ENCODE measurements at regions not wholly inside any gene's neighbourhood (a gene's known extent, or its start where the extent isn't known, plus 50 kb on each side); places are given as distances from the start of the nearest gene placed in this dataset.

DNA sequence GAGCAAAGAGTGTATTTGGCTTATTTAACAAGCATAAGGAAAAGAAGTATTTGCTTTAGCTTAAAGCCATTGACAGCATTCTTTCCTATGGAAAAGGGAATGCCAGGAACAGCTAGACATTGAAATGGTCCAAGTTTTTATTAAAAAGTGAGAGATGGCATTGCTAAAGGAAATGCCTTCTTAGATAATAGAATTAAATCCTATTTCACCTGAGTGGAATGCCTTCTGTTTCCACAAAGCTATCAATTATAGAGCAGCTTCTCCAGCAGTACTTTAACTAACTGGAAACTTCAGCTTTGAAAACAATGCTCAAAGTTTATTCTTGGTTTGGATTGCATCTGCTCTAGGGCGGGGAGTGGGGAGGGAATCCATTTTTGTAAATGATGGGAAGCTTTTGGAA, 85.1 kb upstream of the CNKSR3 start:
- H3K4me3 ChIP-seq, result no peak overlapping the region
- no peaks in the 10 kb centered on the region for H3K27me3 ChIP-seq (ENCODE audit: insufficient read depth, low read depth)
- DNase-seq, result no peak
- no peaks in the 10 kb centered on the region; the same call in 1 of the 2 replicates for H3K9me3 ChIP-seq (ENCODE audit: insufficient read depth, low read depth)
- H3K27ac ChIP-seq, result no peak overlapping the region
- no peak overlapping the region for H3K4me2 ChIP-seq
- TF ChIP-seq, protein P1, sequence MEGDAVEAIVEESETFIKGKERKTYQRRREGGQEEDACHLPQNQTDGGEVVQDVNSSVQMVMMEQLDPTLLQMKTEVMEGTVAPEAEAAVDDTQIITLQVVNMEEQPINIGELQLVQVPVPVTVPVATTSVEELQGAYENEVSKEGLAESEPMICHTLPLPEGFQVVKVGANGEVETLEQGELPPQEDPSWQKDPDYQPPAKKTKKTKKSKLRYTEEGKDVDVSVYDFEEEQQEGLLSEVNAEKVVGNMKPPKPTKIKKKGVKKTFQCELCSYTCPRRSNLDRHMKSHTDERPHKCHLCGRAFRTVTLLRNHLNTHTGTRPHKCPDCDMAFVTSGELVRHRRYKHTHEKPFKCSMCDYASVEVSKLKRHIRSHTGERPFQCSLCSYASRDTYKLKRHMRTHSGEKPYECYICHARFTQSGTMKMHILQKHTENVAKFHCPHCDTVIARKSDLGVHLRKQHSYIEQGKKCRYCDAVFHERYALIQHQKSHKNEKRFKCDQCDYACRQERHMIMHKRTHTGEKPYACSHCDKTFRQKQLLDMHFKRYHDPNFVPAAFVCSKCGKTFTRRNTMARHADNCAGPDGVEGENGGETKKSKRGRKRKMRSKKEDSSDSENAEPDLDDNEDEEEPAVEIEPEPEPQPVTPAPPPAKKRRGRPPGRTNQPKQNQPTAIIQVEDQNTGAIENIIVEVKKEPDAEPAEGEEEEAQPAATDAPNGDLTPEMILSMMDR (conservative IDR thresholded peaks at IDR 0.05), result no peak
- TF ChIP-seq EZH2 (IDR thresholded peaks at IDR 0.05; ENCODE audit: low read depth), result no peak
- BruUV-seq (replicated peaks), result no TSS peak
- ChIA-PET POLR2A (ENCODE audit: unreplicated experiment) (no interaction called here), CTCF (no interaction called here)
- no peaks in the 10 kb centered on the region for H4K20me1 ChIP-seq (ENCODE audit: insufficient read depth)
- H3F3A ChIP-seq (ENCODE audit: insufficient read depth, low read depth), result no peaks in the 10 kb centered on the region
- H2AFZ ChIP-seq, result no peak overlapping the region
- intact Hi-C loops (cut with micrococcal nuclease; ENCODE audit: unreplicated experiment), result no loop called here
- no peaks in the 10 kb centered on the region for H3K79me2 ChIP-seq (ENCODE audit: low read depth)
- H3K9me2 ChIP-seq (ENCODE audit: insufficient read depth), result no peaks in the 10 kb centered on the region
- H3K4me1 ChIP-seq (replicated peaks; ENCODE audit: insufficient read depth), result no peaks in the 10 kb centered on the region
- no peaks in the 10 kb centered on the region for H3K36me3 ChIP-seq (ENCODE audit: low read depth)

DNA sequence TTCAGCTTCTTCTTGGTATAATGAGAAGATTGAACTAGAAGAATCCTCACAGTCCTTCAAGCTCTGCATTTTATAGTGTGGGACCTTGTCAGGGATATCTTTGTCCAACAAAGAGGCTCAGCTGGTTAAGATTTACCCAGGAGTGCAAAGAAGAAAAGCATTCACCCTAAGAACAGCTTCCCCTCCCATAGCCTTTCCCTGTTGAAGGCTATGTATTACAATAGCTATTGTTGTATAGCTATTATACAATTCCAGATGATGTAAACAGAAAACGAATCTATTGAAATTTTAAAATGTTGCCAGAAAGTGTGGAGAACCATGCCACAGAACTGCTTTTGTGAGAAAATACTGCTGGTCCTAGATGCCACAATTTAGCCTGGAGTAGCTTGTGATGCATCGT, 85.5 kb upstream of the CNKSR3 start:
- TF ChIP-seq, protein P1 (conservative IDR thresholded peaks at IDR 0.05), result no peak
- BruUV-seq (replicated peaks), result no TSS peak
- H4K20me1 ChIP-seq (ENCODE audit: insufficient read depth), result no peaks in the 10 kb centered on the region
- no peak overlapping the region for H2AFZ ChIP-seq
- intact Hi-C loops (cut with micrococcal nuclease; ENCODE audit: unreplicated experiment), result no loop called here
- CTCF ChIA-PET, result no interaction called here
- no peaks in the 10 kb centered on the region for H3K9me2 ChIP-seq (ENCODE audit: insufficient read depth)
- POLR2A ChIA-PET (ENCODE audit: unreplicated experiment), result no interaction called here
- no peaks in the 10 kb centered on the region for H3F3A ChIP-seq (ENCODE audit: insufficient read depth, low read depth)
- H3K4me2 ChIP-seq, result no peak overlapping the region
- no peak overlapping the region for H3K4me3 ChIP-seq
- H3K27ac ChIP-seq, result no peak overlapping the region
- no peaks in the 10 kb centered on the region for H3K4me1 ChIP-seq (replicated peaks; ENCODE audit: insufficient read depth)
- H3K79me2 ChIP-seq (ENCODE audit: low read depth), result no peaks in the 10 kb centered on the region
- H3K27me3 ChIP-seq (ENCODE audit: insufficient read depth, low read depth), result no peaks in the 10 kb centered on the region
- H3K36me3 ChIP-seq (ENCODE audit: low read depth), result no peaks in the 10 kb centered on the region
- no peaks in the 10 kb centered on the region; the same call in 1 of the 2 replicates for H3K9me3 ChIP-seq (ENCODE audit: insufficient read depth, low read depth)
- no peak for DNase-seq

DNA sequence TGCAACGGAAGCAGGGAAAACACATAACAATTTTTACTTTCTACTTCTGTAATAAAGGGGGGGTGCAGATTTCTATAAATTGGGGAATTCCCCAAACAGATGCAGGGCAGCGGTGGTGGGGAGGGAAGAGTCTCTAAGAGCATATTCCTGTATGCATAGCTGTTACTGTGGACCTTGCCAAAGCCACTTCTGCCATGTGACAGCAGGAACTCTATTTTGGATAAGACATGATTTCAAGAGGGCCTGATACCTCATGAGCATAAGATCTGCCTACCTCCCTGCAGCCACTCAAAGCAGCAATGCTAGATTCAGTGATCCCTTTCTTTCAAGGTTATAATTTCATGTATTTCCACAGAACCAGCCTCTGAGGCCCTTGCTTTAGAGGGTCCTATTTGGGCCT, 86.2 kb upstream of the CNKSR3 start:
- no peak overlapping the region for H3K4me2 ChIP-seq
- H4K20me1 ChIP-seq (ENCODE audit: insufficient read depth), result no peaks in the 10 kb centered on the region
- POLR2A ChIA-PET (ENCODE audit: unreplicated experiment), result no interaction called here
- H3F3A ChIP-seq (ENCODE audit: insufficient read depth, low read depth), result no peaks in the 10 kb centered on the region
- CTCF ChIA-PET, result no interaction called here
- no peak overlapping the region for H2AFZ ChIP-seq
- no peak overlapping the region for H3K27ac ChIP-seq
- H3K36me3 ChIP-seq (ENCODE audit: low read depth), result no peaks in the 10 kb centered on the region
- no TSS peak for BruUV-seq (replicated peaks)
- no peak for DNase-seq
- no peaks in the 10 kb centered on the region for H3K79me2 ChIP-seq (ENCODE audit: low read depth)
- no peaks in the 10 kb centered on the region; the same call in 1 of the 2 replicates for H3K9me3 ChIP-seq (ENCODE audit: insufficient read depth, low read depth)
- no peaks in the 10 kb centered on the region for H3K4me1 ChIP-seq (replicated peaks; ENCODE audit: insufficient read depth)
- H3K4me3 ChIP-seq, result no peak overlapping the region
- no peaks in the 10 kb centered on the region for H3K27me3 ChIP-seq (ENCODE audit: insufficient read depth, low read depth)
- no peaks in the 10 kb centered on the region for H3K9me2 ChIP-seq (ENCODE audit: insufficient read depth)
- intact Hi-C loops (cut with micrococcal nuclease; ENCODE audit: unreplicated experiment), result no loop called here
- TF ChIP-seq EZH2 (IDR thresholded peaks at IDR 0.05; ENCODE audit: low read depth), result no peak
- TF ChIP-seq, protein P1 (conservative IDR thresholded peaks at IDR 0.05), result no peak
